RPMI8226 (cell line): ENCODE measurements at regions not wholly inside any gene's neighbourhood (a gene's known extent, or its start where the extent isn't known, plus 50 kb on each side); places are given as distances from the start of the nearest gene placed in this dataset.
A peak's percentile ranks its signal among the peaks of the same experiment; 100 is the strongest.

Experiments
- DNase-seq: peaks from one replicate; pipeline ENCODE4 v3.0.0-alpha.2; 2015

GRCh38 chr6:44614396-44614795 is 226.9 kb downstream of the CDC5L start:
- DNase-seq, result no peak

GRCh38 chr6:44615621-44616020 is 228.1 kb downstream of the CDC5L start:
- no peak for DNase-seq

- DNase-seq, result no peak
Measured at GRCh38 chr6:44617416-44617815, 229.9 kb downstream of the CDC5L start.

GRCh38 chr6:44618371-44618770 is 230.9 kb downstream of the CDC5L start:
- DNase-seq, result no peak

GRCh38 chr6:44620922-44621321 is 233.4 kb downstream of the CDC5L start:
- DNase-seq, result no peak

GRCh38 chr6:44621846-44622245 is 234.3 kb downstream of the CDC5L start:
- no peak for DNase-seq

- no peak for DNase-seq
Measured at GRCh38 chr6:44622555-44622954, 235.0 kb downstream of the CDC5L start.

GRCh38 chr6:44622956-44623355 is 235.4 kb downstream of the CDC5L start:
- no peak for DNase-seq

GRCh38 chr6:44624226-44624625 is 236.7 kb downstream of the CDC5L start:
- DNase-seq, result no peak

GRCh38 chr6:44624936-44625573 is 237.5 kb downstream of the CDC5L start:
- DNase-seq, result no peak

GRCh38 chr6:44625996-44626395 is 238.5 kb downstream of the CDC5L start:
- DNase-seq, result no peak

GRCh38 chr6:44626616-44627015 is 239.1 kb downstream of the CDC5L start:
- no peak for DNase-seq

- no peak for DNase-seq
Measured at GRCh38 chr6:44627091-44627882, 239.8 kb downstream of the CDC5L start.

- no peak for DNase-seq
Measured at GRCh38 chr6:44627883-44628271, 240.4 kb downstream of the CDC5L start.

GRCh38 chr6:44628347-44628746 is 240.8 kb downstream of the CDC5L start:
- DNase-seq, result no peak

- no peak for DNase-seq
Measured at GRCh38 chr6:44629636-44630035, 242.1 kb downstream of the CDC5L start.

- peak; percentile 47 for DNase-seq
Measured at GRCh38 chr6:44630125-44631028, 242.9 kb downstream of the CDC5L start.

GRCh38 chr6:44631968-44632367 is 244.5 kb downstream of the CDC5L start:
- DNase-seq, result no peak

- DNase-seq, result no peak
Measured at GRCh38 chr6:44634321-44634720, 246.8 kb downstream of the CDC5L start.

- DNase-seq, result no peak
Measured at GRCh38 chr6:44635486-44635885, 248.0 kb downstream of the CDC5L start.

GRCh38 chr6:44636561-44637248 is 249.2 kb downstream of the CDC5L start:
- DNase-seq, result no peak

- DNase-seq, result no peak
Measured at GRCh38 chr6:44641344-44642031, 254.0 kb downstream of the CDC5L start.
